ENCODE measurements at regions not wholly inside any gene's neighbourhood (a gene's known extent, or its start where the extent isn't known, plus 50 kb on each side); places are given as distances from the start of the nearest gene placed in this dataset.

DNA sequence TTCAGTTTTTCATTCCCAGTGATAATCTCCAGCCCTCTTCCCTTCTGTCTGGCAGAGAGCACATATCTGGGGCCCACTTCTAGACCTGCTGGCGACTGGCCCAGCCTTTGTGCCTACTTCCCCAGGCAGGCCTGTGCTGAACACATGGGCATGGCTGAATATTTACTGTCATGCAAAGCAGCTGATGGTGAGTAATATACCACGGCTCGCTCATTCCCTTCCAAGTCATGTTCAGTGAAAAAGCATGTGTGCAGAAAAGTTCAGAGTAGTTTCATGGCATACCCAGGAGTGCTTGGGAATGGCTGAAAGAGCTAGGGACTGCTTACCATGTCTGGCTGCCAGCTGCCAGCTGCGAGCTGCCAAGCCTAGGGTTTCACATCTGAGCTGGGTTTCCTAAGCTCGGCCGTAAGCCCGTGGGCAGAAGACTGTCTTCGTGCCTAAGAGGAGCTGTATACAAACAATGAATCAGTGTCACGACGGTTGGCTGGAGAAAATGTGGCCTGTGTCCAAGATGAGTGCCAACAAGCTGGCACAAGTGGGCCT lies 179.9 kb upstream of the PELI2 start:
- in situ Hi-C loops (cut with HindIII; ENCODE audit: low pct_unique_long_range_greater_than_20kb, low sequenced_read_pairs), result no loop called here
- DNase-seq (ENCODE audit: low read depth, low spot score), result no peak

GRCh38 chr14:55942076-55942654 lies 176.0 kb upstream of the PELI2 start:
- in situ Hi-C loops (cut with HindIII; ENCODE audit: low pct_unique_long_range_greater_than_20kb, low sequenced_read_pairs), result no loop called here
- DNase-seq (ENCODE audit: low read depth, low spot score), result no peak

- in situ Hi-C loops (cut with HindIII; ENCODE audit: low pct_unique_long_range_greater_than_20kb, low sequenced_read_pairs), result no loop called here
Observed at GRCh38 chr14:55942826-55943225, 175.4 kb upstream of the PELI2 start.

GRCh38 chr14:55944757-55945156 lies 173.5 kb upstream of the PELI2 start:
- in situ Hi-C loops (cut with HindIII; ENCODE audit: low pct_unique_long_range_greater_than_20kb, low sequenced_read_pairs), result no loop called here
- DNase-seq (ENCODE audit: low read depth, low spot score), result no peak

More at GRCh38 chr14:55942826-55943225, 175.4 kb upstream of the PELI2 start:
- no peak for DNase-seq (ENCODE audit: low read depth, low spot score)

DNA sequence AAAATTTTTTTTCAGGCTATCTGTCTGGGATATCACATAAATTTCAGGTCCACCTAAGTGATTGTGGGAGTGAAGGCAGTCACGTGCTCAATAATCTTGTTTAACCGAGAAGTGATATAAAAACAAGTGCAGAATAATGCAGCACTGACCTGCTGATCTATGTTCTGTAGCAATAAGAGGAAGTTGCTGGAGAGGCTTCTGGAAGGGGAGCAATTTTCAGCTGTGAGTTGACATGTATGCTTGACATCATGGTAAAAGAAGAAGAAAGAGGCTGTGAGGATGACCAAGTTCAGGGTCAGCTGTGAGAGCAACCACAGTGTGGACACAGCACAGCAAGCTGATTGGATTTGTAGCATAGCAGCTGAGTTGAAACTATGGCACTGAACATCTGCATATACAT lies 172.0 kb upstream of the PELI2 start:
- no peak for DNase-seq (ENCODE audit: low read depth, low spot score)
- in situ Hi-C loops (cut with HindIII; ENCODE audit: low pct_unique_long_range_greater_than_20kb, low sequenced_read_pairs), result no loop called here

DNA sequence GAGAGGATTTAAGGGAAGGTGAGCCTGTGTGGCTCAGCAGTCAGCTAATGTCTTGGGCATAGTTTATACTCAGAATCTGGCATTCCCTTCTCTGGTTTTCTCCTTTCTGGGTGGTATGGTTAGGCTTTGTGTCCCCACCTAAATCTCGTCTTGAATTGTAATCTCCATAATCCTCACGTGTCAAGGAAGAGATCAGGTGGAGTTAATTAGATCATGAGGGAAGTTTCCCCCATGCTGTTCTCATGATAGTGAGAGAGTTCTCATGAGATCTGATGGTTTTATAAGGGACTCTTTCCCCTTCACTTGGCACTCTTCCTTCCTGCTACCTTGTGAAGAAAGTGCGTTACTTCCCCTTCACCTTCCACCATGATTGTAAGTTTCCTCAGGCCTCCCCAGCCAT lies 169.8 kb upstream of the PELI2 start:
- DNase-seq (ENCODE audit: low read depth, low spot score), result peak; percentile 19
- in situ Hi-C loops (cut with HindIII; ENCODE audit: low pct_unique_long_range_greater_than_20kb, low sequenced_read_pairs), result no loop called here

DNA sequence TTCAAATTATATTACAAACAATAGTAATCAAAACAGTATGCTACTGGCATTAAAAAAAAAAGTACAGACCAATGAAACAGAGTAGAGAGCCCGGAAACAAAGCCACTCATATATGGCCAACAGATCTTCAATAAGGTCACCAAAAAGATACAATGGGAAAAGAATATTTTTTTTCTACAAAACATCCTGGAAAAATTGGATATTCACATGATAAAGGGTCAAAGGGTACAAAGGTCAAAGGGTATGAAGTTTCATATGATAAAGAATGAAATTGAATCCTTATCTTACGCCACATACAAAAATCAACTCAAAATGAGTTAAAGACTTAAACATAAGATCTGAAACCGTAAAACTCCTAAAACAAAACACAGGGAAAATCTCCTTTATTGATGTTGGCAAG lies 168.5 kb upstream of the PELI2 start:
- DNase-seq (ENCODE audit: low read depth, low spot score), result no peak
- in situ Hi-C loops (cut with HindIII; ENCODE audit: low pct_unique_long_range_greater_than_20kb, low sequenced_read_pairs), result no loop called here

- no peak for DNase-seq (ENCODE audit: low read depth, low spot score)
- in situ Hi-C loops (cut with HindIII; ENCODE audit: low pct_unique_long_range_greater_than_20kb, low sequenced_read_pairs), result no loop called here
Observed at GRCh38 chr14:55950135-55950534, 168.1 kb upstream of the PELI2 start.

DNA sequence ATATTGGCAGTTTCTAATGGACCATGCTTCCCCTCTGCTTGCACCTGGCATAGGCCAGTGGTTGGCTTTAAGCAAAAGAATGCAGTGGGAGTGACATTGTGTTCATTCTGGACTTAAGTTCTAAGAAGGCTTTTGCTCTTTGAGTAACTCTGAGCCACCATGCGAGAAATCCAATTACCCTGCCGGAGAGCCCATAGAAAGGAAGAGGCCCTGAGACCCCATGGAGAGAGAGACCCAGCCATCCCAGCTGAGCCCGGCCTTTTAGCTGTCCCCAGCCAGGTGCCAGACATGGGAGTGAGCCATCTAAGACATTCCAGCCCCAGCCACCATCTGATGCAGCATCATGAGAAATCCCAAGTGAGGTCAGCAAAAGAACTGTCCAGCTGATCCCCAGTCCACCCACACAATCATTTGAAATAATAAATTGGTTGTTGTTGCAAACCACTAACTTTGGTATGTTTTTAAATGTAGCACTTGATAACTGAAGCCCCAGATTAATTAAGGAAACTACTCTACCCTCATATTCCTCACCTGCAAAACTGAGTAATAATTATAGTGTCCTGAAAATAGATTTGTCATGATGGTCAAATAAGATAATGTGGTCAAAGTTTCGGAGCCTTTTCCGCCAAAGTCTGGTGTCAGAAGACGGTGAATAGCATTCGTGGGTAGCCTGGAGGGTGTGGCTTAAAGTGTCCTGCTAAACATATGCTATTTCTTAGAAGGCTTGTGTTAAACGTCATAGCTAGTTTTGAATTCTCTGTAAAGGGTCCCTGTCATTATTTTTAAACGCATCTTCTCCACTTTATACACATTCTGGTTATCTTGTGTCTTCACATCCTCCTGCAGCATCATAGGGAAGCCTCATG lies 166.6 kb upstream of the PELI2 start:
- no peak for DNase-seq (ENCODE audit: low read depth, low spot score)
- in situ Hi-C loops (cut with HindIII; ENCODE audit: low pct_unique_long_range_greater_than_20kb, low sequenced_read_pairs), result no loop called here

DNA sequence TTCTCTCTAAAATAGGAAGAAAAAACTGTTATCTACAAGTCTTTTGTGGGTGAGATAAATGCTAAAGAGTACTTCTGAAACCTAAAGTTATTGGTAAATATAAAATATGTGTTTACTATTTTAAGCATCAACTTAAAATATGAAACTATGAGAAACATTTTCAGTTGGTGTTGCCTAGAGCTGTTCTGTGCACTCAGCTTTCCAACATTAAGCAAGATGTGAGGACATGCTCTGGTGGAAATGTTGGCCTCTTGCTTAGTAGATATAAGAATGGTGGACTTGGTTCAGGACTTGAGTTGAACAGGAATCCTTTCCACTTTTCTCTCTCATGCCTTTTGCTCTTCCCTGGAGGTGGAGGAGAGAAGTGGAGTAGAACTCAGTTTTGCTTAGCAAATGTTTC lies 164.1 kb upstream of the PELI2 start:
- in situ Hi-C loops (cut with HindIII; ENCODE audit: low pct_unique_long_range_greater_than_20kb, low sequenced_read_pairs), result no loop called here
- DNase-seq (ENCODE audit: low read depth, low spot score), result no peak

GRCh38 chr14:55955175-55955574 lies 163.0 kb upstream of the PELI2 start:
- no peak for DNase-seq (ENCODE audit: low read depth, low spot score)
- in situ Hi-C loops (cut with HindIII; ENCODE audit: low pct_unique_long_range_greater_than_20kb, low sequenced_read_pairs), result no loop called here

DNA sequence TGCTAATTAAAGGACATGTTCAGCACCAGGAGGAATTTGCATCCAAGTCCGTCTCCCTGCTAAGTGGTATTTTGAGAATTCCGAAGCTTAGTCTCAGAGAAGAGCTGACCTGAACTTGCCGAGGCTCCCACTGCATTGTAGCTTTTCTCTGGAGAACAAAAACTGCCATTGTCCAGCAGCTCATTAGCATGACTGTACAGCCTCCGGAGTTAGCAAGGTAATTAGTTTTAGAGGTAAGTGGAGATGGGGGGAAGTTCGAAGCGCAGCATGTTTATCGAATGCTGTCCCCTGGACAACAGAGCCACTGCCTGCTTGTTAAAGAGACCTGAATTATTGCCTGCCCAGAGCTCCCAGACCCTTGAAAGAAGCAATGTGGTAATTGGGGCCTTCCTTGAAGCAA lies 160.3 kb upstream of the PELI2 start:
- DNase-seq (ENCODE audit: low read depth, low spot score), result no peak
- in situ Hi-C loops (cut with HindIII; ENCODE audit: low pct_unique_long_range_greater_than_20kb, low sequenced_read_pairs), result no loop called here

DNA sequence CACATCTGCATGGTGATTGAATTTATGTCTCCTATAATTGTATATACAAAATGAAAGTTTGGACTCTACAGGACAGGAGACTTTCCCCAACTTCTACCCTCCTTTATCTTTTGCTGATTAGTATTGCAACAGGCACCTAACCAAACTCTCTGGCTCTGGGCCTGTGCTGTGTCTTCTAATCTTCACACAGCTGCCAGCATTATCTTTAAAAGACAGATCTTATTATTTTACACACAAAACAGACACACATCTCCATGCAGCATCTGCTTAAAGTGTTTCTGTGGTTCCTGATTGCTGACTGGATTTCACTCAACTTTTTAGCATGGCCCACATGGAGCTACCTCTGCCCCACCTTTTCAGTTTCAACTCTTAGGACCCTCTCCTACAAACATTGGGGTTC lies 154.9 kb upstream of the PELI2 start:
- in situ Hi-C loops (cut with HindIII; ENCODE audit: low pct_unique_long_range_greater_than_20kb, low sequenced_read_pairs), result no loop called here
- DNase-seq (ENCODE audit: low read depth, low spot score), result no peak

DNA sequence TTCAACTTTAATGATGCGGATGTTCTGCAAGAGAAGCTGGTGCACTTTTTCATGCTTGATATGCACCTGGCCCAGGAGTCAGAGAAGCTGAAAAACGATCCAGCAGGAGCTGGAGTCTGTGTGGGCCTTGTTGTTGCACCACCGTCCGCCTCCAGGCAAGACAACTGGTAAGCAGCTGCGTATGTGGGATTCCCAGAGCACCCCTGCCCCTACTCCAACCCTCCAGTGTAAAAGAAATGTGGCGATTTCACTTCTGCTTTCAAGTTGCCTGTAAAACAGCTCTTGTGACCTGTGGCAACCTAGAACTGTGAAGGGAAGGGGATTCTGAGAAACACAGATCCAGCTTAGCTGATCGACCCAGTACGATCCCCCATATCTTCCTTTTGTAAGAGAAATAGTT lies 154.1 kb upstream of the PELI2 start:
- in situ Hi-C loops (cut with HindIII; ENCODE audit: low pct_unique_long_range_greater_than_20kb, low sequenced_read_pairs), result no loop called here
- DNase-seq (ENCODE audit: low read depth, low spot score), result no peak

GRCh38 chr14:55964821-55965220 lies 153.4 kb upstream of the PELI2 start:
- DNase-seq (ENCODE audit: low read depth, low spot score), result no peak
- in situ Hi-C loops (cut with HindIII; ENCODE audit: low pct_unique_long_range_greater_than_20kb, low sequenced_read_pairs), result no loop called here

- in situ Hi-C loops (cut with HindIII; ENCODE audit: low pct_unique_long_range_greater_than_20kb, low sequenced_read_pairs), result no loop called here
Observed at GRCh38 chr14:55965851-55966250, 152.4 kb upstream of the PELI2 start.

DNA sequence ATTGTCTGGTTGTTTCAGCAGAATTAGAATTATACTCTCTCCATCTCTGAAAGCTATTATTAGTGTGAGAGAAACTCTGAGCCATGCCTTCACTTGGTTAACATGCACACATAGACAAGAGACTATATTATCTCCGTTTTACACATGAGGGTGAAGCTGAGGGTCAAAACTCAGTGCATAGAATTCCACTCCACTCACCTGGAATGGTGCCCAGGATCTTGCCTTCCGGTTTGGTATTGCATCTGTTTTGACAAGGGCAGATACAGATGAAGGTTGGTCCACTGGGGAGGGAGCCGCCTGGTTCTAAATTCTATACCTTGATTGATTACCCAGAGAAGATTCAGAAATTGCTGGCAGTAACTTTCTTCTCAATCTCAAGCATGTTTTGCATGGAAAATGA lies 149.5 kb upstream of the PELI2 start:
- DNase-seq (ENCODE audit: low read depth, low spot score), result no peak
- in situ Hi-C loops (cut with HindIII; ENCODE audit: low pct_unique_long_range_greater_than_20kb, low sequenced_read_pairs), result no loop called here

More at GRCh38 chr14:55965851-55966250, 152.4 kb upstream of the PELI2 start:
- no peak for DNase-seq (ENCODE audit: low read depth, low spot score)

- DNase-seq (ENCODE audit: low read depth, low spot score), result no peak
- in situ Hi-C loops (cut with HindIII; ENCODE audit: low pct_unique_long_range_greater_than_20kb, low sequenced_read_pairs), result no loop called here
Observed at GRCh38 chr14:55973285-55973800, 144.9 kb upstream of the PELI2 start.
